Pancreas (tissue), 10 donors: ENCODE measurements at regions not wholly inside any gene's neighbourhood (a gene's known extent, or its start where the extent isn't known, plus 50 kb on each side); places are given as distances from the start of the nearest gene placed in this dataset.
"Not testable (repeated sequence)": the region's sequence is repeated elsewhere in the genome, so short reads cannot be mapped to it uniquely, and the experiment has no call there.

Source experiments
- ATAC-seq, 4 donors: fragments of 200-7000 bp; cut with Tn5 transposase; one replicate each; pipeline versions ENCODE4 v1.8.0 to v1.9.1; 2020; ENCODE audit warnings: mild to moderate bottlenecking in 4 of 4, moderate library complexity in 4 of 4
- DNase-seq, 6 donors: peaks; one replicate each; pipeline ENCODE4 v3.0.0-alpha.2; 2020
- FAIRE-seq: peaks from 2 replicates; lab custom pipeline; 2012; peaks lifted over from hg19 to GRCh38; lab: Jason Lieb, UNC
- H3K27ac ChIP-seq, 4 donors: fragments of 200-600 bp; sonication (generic); 1 replicate in 3 of 4; 2 replicates in 1 of 4; pipeline versions ENCODE4 v1.5.0 to v1.8.0; 2020
- H3K27me3 ChIP-seq, 4 donors: fragments of 200-600 bp; one replicate each; pipeline ENCODE4 v1.8.0; 2021
- H3K36me3 ChIP-seq, 3 donors: fragments of 200-600 bp; sonication (generic) in 1 of 3; one replicate each; pipeline versions ENCODE4 v1.5.0 to v1.8.0; 2020 to 2021
- H3K4me1 ChIP-seq, 3 donors: fragments of 200-600 bp; one replicate each; pipeline ENCODE4 v1.8.0; 2021
- H3K4me3 ChIP-seq, 4 donors: fragments of 200-600 bp; sonication (generic) in 2 of 4; one replicate each; pipeline versions ENCODE4 v1.5.0 to v1.8.0; 2020 to 2021
- H3K9me3 ChIP-seq, 4 donors: fragments of 200-600 bp; one replicate each; pipeline ENCODE4 v1.8.0; 2021
- CTCF ChIP-seq, 4 donors: fragments of 200-600 bp; sonication (generic) in 3 of 4; IDR thresholded peaks; one replicate each; pipeline versions ENCODE4 v1.5.0 to v1.8.0; 2021; ENCODE audit warnings: antibody characterized with exemption in 4 of 4
- WGBS, 2 donors: extraction: QIAGEN DNeasy Blood & Tissue Kit; methylation state at CpG; one replicate each; pipeline ENCODE4 v1.1.7; 2013; 5-methylcytosine and 5-hydroxymethylcytosine counted together
- intact Hi-C, 3 donors: fragments of 100-400 bp; cut with DNase I; formaldehyde crosslinking; loops; one replicate each; pipeline versions ENCODE4 v1.11.1 to v1.14.2; 2022
- donor health status: healthy with polysubstance abuse.
- donor health status: DM: no; HTN: no; CAD: no; lungs with moderate emphysema.
- donor health status: DM: no; HTN: no; CAD: no.
- donor health status: control.
- donor health status: control.
- donor health status: Bipolar disorder and iron deficiency.
- donor health status: DM: yes; HTN: yes; CAD: no.
- donor health status: DM: no; HTN: no; CAD: no.
- donor health status: DM: no; HTN: no; CAD: no.
- donor health status: DM: yes; HTN: yes; CAD: no.

DNA sequence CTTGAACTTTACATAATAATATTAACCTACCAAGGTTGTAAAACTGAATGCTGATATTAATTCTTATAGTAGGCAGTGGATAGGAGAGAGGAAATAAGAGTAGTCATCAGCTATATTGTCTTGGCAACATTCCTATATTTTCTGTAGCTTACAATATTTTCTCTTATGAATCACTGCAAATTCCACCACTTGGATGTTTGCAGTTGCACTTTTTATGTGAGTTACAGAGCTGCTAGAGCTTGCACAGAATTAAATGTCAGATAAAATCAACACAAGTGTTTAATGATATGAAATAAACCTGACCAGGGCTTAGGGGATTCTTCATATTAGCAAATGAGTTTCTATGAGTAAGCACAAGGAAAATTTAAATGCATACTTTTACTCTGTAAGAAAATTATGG, 1710.1 kb downstream of the SI start:
- intact Hi-C loops = no loop called here

DNA sequence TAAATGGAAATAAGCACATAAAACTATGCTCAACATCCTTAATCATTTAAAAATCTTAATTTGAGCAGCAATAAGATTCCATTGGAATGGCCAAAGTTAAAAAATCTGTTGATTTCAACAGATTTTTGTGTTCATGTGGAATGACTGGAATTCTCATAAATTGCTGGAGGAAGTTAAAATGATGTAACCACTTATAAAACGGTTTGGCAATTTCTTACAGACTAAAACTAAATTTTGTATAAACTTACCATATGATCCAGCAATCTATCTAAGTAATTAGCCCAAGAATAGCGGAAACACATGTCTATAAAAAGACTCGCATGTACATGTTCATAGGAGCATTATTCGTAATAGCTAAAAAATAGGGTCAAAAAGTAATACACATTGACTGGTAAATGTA, 1713.6 kb downstream of the SI start:
- Histone ChIP-seq H3K4me1 (no peaks in the 10 kb centered on the region), H3K4me3 (no peak overlapping the region), H3K9me3 (no peaks in the 10 kb centered on the region), H3K36me3 (no peaks in the 10 kb centered on the region), H3K27ac (no peak overlapping the region), H3K27me3 (no peaks in the 10 kb centered on the region)
- no peak for ATAC-seq
- TF ChIP-seq CTCF (IDR thresholded peaks at IDR 0.05) = no peak
- DNase-seq = no peak
- WGBS, 2 donors = 63 to 65% methylated on average over 4 of the region's 4 CpGs
- intact Hi-C loops = no loop called here
- FAIRE-seq = no peak

More for the DNA sequence above, 1710.1 kb downstream of the SI start:
- FAIRE-seq (no peak), ATAC-seq (no peak), DNase-seq (no peak)
- Histone ChIP-seq H3K27ac (no peak overlapping the region), H3K4me1 (no peaks in the 10 kb centered on the region), H3K36me3 (no peaks in the 10 kb centered on the region), H3K4me3 (no peak overlapping the region), H3K27me3 (no peaks in the 10 kb centered on the region), H3K9me3 (no peaks in the 10 kb centered on the region)
- no peak for TF ChIP-seq CTCF (IDR thresholded peaks at IDR 0.05)

- FAIRE-seq (no peak), ATAC-seq (no peak), DNase-seq (no peak)
- intact Hi-C loops = no loop called here
- Histone ChIP-seq H3K27me3 (no peaks in the 10 kb centered on the region), H3K27ac (no peak overlapping the region), H3K4me3 (no peak overlapping the region), H3K4me1 (no peaks in the 10 kb centered on the region), H3K9me3 (no peaks in the 10 kb centered on the region), H3K36me3 (no peaks in the 10 kb centered on the region)
- 42 to 53% methylated on average over 2 of the region's 2 CpGs for WGBS, 2 donors
- no peak for TF ChIP-seq CTCF (IDR thresholded peaks at IDR 0.05)
Measured at GRCh38 chr3:163362151-163362550, 1716.1 kb downstream of the SI start.

DNA sequence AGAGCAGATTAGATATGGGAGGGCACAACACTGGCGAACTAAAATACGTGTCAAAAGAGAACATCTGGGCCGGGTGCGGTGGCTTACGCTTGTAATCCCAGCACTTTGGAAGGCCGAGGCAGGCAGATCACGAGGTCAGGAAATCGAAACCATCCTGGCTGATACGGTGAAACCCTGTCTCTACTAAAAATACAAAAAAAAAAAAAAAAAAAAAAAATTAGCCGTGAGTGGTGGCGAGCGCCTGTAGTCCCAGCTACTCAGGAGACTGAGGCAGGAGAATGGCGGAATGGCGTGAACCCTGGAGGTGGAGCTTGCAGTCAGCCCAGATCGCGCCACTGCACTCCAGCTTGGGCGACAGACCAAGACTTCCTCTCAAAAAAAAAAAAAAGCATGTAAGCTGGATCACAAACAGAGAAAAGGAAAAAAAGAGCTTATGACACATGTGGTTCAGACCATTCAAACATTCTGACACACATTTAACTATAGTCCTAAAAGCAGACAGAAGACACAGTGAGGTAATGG, 1716.9 kb downstream of the SI start:
- H3K36me3 ChIP-seq, H3K27ac ChIP-seq, intact Hi-C loops, H3K4me3 ChIP-seq, H3K4me1 ChIP-seq, ATAC-seq, H3K27me3 ChIP-seq, FAIRE-seq, H3K9me3 ChIP-seq, DNase-seq: not testable (repeated sequence)
- WGBS, 2 donors = 80 to 87% methylated on average over 16 to 17 of the region's 17 CpGs

- H3K4me3 ChIP-seq = no peak overlapping the region
- no peak for ATAC-seq
- DNase-seq = no peak
- no peaks in the 10 kb centered on the region for H3K27me3 ChIP-seq
- intact Hi-C loops = no loop called here
- H3K4me1 ChIP-seq = no peaks in the 10 kb centered on the region
- no peak for FAIRE-seq
- no peaks in the 10 kb centered on the region for H3K9me3 ChIP-seq
- TF ChIP-seq CTCF (IDR thresholded peaks at IDR 0.05) = no peak
- H3K27ac ChIP-seq = no peak overlapping the region
- H3K36me3 ChIP-seq = no peaks in the 10 kb centered on the region
- 64 to 75% methylated on average over 3 of the region's 3 CpGs for WGBS, 2 donors
Measured at GRCh38 chr3:163347944-163348343, 1730.4 kb downstream of the SI start.
